ENCODE measurements at regions not wholly inside any gene's neighbourhood (a gene's known extent, or its start where the extent isn't known, plus 50 kb on each side); places are given as distances from the start of the nearest gene placed in this dataset.
"Not testable (repeated sequence)": the region's sequence is repeated elsewhere in the genome, so short reads cannot be mapped to it uniquely, and the experiment has no call there.

GRCh38 chr7:55702831-55703230 is 130.5 kb upstream of the VOPP1 start:
- DNase-seq: not testable (repeated sequence)

GRCh38 chr7:55699450-55699842 is 127.1 kb upstream of the VOPP1 start:
- DNase-seq: not testable (repeated sequence)

GRCh38 chr7:55698607-55699449 is 126.5 kb upstream of the VOPP1 start:
- DNase-seq: peak; percentile 88

GRCh38 chr7:55695893-55696701 is 123.8 kb upstream of the VOPP1 start:
- DNase-seq: not testable (repeated sequence)

- not testable (repeated sequence) for DNase-seq
These were observed 122.2 kb upstream of the VOPP1 start for GRCh38 chr7:55694484-55694883.

- not testable (repeated sequence) for DNase-seq
These were observed 116.7 kb upstream of the VOPP1 start for GRCh38 chr7:55688684-55689681.

- DNase-seq: not testable (repeated sequence)
These were observed 116.0 kb upstream of the VOPP1 start for GRCh38 chr7:55688261-55688660.

GRCh38 chr7:55687252-55687651 is 115.0 kb upstream of the VOPP1 start:
- DNase-seq: not testable (repeated sequence)

GRCh38 chr7:55686771-55687170 is 114.5 kb upstream of the VOPP1 start:
- DNase-seq: not testable (repeated sequence)

GRCh38 chr7:55683501-55683900 is 111.2 kb upstream of the VOPP1 start:
- not testable (repeated sequence) for DNase-seq

- DNase-seq: not testable (repeated sequence)
These were observed 103.3 kb upstream of the VOPP1 start for GRCh38 chr7:55675589-55675988.

- DNase-seq: not testable (repeated sequence)
These were observed 101.2 kb upstream of the VOPP1 start for GRCh38 chr7:55673525-55673924.

GRCh38 chr7:55672084-55672483 is 99.8 kb upstream of the VOPP1 start:
- DNase-seq: not testable (repeated sequence)

- DNase-seq: no peak
These were observed 85.4 kb upstream of the VOPP1 start for GRCh38 chr7:55657654-55658053.

GRCh38 chr7:55651057-55651456 is 78.8 kb upstream of the VOPP1 start:
- DNase-seq: no peak

- no peak for DNase-seq
These were observed 76.9 kb upstream of the VOPP1 start for GRCh38 chr7:55649238-55649637.

- no peak for DNase-seq
These were observed 72.3 kb upstream of the VOPP1 start for GRCh38 chr7:55644567-55644966.

- DNase-seq: no peak
These were observed 70.0 kb upstream of the VOPP1 start for GRCh38 chr7:55642266-55642665.

- no peak for DNase-seq
These were observed 69.5 kb upstream of the VOPP1 start for GRCh38 chr7:55641811-55642210.

- DNase-seq: peak; percentile 84
These were observed 69.0 kb upstream of the VOPP1 start for GRCh38 chr7:55641273-55641691.

GRCh38 chr7:55639640-55640039 is 67.3 kb upstream of the VOPP1 start:
- DNase-seq: no peak

GRCh38 chr7:55629051-55629677 is 56.9 kb upstream of the VOPP1 start:
- DNase-seq: no peak

All from NCI-H748 treated with DMSO at 0.1 percent for 48 hours (cell line).